Nephron progenitor cell (in vitro differentiated cells): ENCODE measurements at regions not wholly inside any gene's neighbourhood (a gene's known extent, or its start where the extent isn't known, plus 50 kb on each side); places are given as distances from the start of the nearest gene placed in this dataset.

Experiments used
- DNase-seq: peaks from one replicate; pipeline ENCODE4 v3.0.0; 2021
- H3K27ac Mint-ChIP-seq: 2 replicates; pipeline ENCODE4 v1.8.0; 2021; ENCODE audit warnings: mild to moderate bottlenecking, moderate library complexity, mixed read lengths
- H3K27me3 Mint-ChIP-seq: 2 replicates; pipeline ENCODE4 v1.8.0; 2021; ENCODE audit warnings: mild to moderate bottlenecking, low read depth, mixed read lengths; ENCODE audit not compliant: poor library complexity
- H3K36me3 Mint-ChIP-seq: 2 replicates; pipeline ENCODE4 v1.8.0; 2021; ENCODE audit warnings: low read depth, mixed read lengths
- H3K4me1 Mint-ChIP-seq: 2 replicates; pipeline ENCODE4 v1.8.0; 2021; ENCODE audit warnings: mixed read lengths
- H3K4me3 Mint-ChIP-seq: 2 replicates; pipeline ENCODE4 v1.8.0; 2021; ENCODE audit warnings: mild to moderate bottlenecking, moderate library complexity, mixed read lengths
- H3K9me3 Mint-ChIP-seq: 2 replicates; pipeline ENCODE4 v1.8.0; 2021; ENCODE audit warnings: mild to moderate bottlenecking, moderate library complexity, mixed read lengths
- CTCF ChIP-seq: fragments of 200-600 bp; sonication (generic); IDR thresholded peaks from 2 replicates; pipeline ENCODE4 v1.5.0; 2021; ENCODE audit warnings: antibody characterized with exemption

- Mint-ChIP-seq H3K27ac (no peak overlapping the region), H3K4me3 (no peak overlapping the region), H3K27me3 (peaks cover 20% of the 10 kb centered on the region), H3K9me3 (no peaks in the 10 kb centered on the region), H3K4me1 (peaks cover 38% of the 10 kb centered on the region), H3K36me3 (no peaks in the 10 kb centered on the region)
- no peak for DNase-seq
- TF ChIP-seq CTCF = no peak
Observed at GRCh38 chr9:113660196-113660595, 196.7 kb downstream of the RGS3 start.

- Mint-ChIP-seq H3K4me3 (no peak overlapping the region), H3K27me3 (peaks cover 25% of the 10 kb centered on the region), H3K9me3 (no peaks in the 10 kb centered on the region), H3K27ac (no peak overlapping the region), H3K4me1 (peaks cover 33% of the 10 kb centered on the region), H3K36me3 (no peaks in the 10 kb centered on the region)
- TF ChIP-seq CTCF = no peak
- no peak for DNase-seq
Observed at GRCh38 chr9:113661074-113661473, 197.5 kb downstream of the RGS3 start.

DNA sequence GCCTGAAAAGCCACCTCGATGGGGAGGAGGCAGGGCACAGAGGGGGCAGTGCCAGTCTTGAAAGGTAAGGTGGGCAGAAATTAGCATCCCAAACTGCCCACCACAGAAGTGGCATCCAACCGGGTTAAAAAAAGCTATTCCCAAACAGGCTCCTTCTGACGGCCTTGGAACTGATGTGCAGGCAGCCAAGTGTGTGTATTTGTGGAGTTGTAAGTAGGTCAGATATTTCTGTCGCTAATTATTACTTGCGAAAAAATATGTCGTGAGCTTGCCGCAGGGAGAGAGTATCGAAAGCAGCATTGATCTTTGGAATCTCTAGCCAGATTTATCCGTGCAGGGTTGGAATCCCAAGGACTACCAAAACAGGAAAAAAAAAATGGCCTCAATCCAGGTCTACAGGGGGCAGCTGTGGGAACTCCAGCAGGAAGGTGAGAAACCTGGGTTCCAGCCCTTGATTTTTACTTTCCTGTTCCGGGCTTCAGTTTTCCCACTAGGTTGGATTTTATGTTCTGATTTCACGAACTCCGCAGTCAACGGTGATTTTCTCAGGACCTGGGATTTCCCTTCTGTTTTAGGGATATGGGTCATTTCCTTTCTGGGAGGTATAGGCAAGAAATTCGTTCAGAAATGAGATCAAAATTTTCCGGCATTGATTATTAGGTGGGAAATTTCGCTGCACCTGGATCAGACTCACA is 200.8 kb downstream of the RGS3 start:
- Mint-ChIP-seq H3K4me3 (no peak overlapping the region), H3K27me3 (peaks cover 25% of the 10 kb centered on the region), H3K27ac (no peak overlapping the region), H3K9me3 (no peaks in the 10 kb centered on the region), H3K36me3 (no peaks in the 10 kb centered on the region), H3K4me1 (peaks cover 8% of the 10 kb centered on the region)
- DNase-seq = no peak
- TF ChIP-seq CTCF = no peak

DNA sequence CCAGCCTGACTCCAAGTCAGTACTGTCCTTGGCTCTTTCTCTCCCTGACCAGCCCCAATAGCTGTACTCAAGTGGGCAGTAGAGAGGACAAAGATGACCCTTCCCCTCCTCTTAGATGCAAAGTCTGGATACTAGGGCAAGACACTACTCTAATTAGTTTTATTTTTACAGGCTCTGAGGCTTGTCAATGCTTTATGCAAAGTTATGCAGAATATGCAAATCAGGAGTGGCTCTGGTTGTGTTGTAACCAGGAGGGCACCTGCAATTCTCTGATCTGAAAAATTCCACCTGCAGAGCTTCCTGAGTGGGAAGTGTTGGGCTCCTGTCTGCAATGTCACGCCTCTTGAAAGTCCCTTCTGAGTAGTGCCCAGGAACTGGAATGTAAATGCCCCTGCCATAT is 201.5 kb downstream of the RGS3 start:
- Mint-ChIP-seq H3K9me3 (peaks cover 4% of the 10 kb centered on the region), H3K27me3 (peaks cover 22% of the 10 kb centered on the region), H3K4me1 (peaks cover under 1% of the 10 kb centered on the region), H3K36me3 (no peaks in the 10 kb centered on the region), H3K4me3 (no peak overlapping the region), H3K27ac (no peak overlapping the region)
- no peak for DNase-seq
- no peak for TF ChIP-seq CTCF

GRCh38 chr9:113665756-113666155 is 202.2 kb downstream of the RGS3 start:
- peaks cover 10% of the 10 kb centered on the region for H3K9me3 Mint-ChIP-seq
- no peak for DNase-seq
- no peaks in the 10 kb centered on the region for H3K36me3 Mint-ChIP-seq
- H3K4me1 Mint-ChIP-seq = no peaks in the 10 kb centered on the region
- H3K27me3 Mint-ChIP-seq = peaks cover 23% of the 10 kb centered on the region
- no peak overlapping the region for H3K27ac Mint-ChIP-seq
- H3K4me3 Mint-ChIP-seq = no peak overlapping the region
- TF ChIP-seq CTCF = no peak

GRCh38 chr9:113668061-113668460 is 204.5 kb downstream of the RGS3 start:
- peaks cover 10% of the 10 kb centered on the region for H3K9me3 Mint-ChIP-seq
- H3K27me3 Mint-ChIP-seq = peaks cover 21% of the 10 kb centered on the region
- peaks cover 8% of the 10 kb centered on the region for H3K4me1 Mint-ChIP-seq
- H3K27ac Mint-ChIP-seq = no peak overlapping the region
- no peak overlapping the region for H3K4me3 Mint-ChIP-seq
- no peak for TF ChIP-seq CTCF
- no peaks in the 10 kb centered on the region for H3K36me3 Mint-ChIP-seq
- DNase-seq = no peak
